BLaER1 (cell line): ENCODE measurements at regions not wholly inside any gene's neighbourhood (a gene's known extent, or its start where the extent isn't known, plus 50 kb on each side); places are given as distances from the start of the nearest gene placed in this dataset.

ENCODE experiments used
- H3K27ac ChIP-seq: shearing (Covaris generic); formaldehyde crosslinking; 2 replicates; pipeline ENCODE4 v1.8.1; 2022
- H3K27me3 ChIP-seq: shearing (Covaris generic); formaldehyde crosslinking; 2 replicates; pipeline ENCODE4 v1.8.1; 2022
- H3K36me3 ChIP-seq: shearing (Covaris generic); formaldehyde crosslinking; 2 replicates; pipeline ENCODE4 v1.8.1; 2022
- H3K4me1 ChIP-seq: shearing (Covaris generic); formaldehyde crosslinking; 2 replicates; pipeline ENCODE4 v1.8.1; 2022
- H3K4me2 ChIP-seq: shearing (Covaris generic); formaldehyde crosslinking; 2 replicates; pipeline ENCODE4 v1.8.1; 2022
- H3K4me3 ChIP-seq: shearing (Covaris generic); formaldehyde crosslinking; 2 replicates; pipeline ENCODE4 v1.8.1; 2022
- H3K9ac ChIP-seq: shearing (Covaris generic); formaldehyde crosslinking; 2 replicates; pipeline ENCODE4 v1.8.1; 2022
- H3K9me3 ChIP-seq: shearing (Covaris generic); formaldehyde crosslinking; 2 replicates; pipeline ENCODE4 v1.8.1; 2022
- H4K20me1 ChIP-seq: shearing (Covaris generic); formaldehyde crosslinking; 2 replicates; pipeline ENCODE4 v1.8.1; 2022
- Cebpa-rat ChIP-seq: shearing (Covaris generic); IDR thresholded peaks from 2 replicates; pipeline ENCODE4 v1.8.1; 2022

GRCh38 chr2:176449852-176450251 is 180.6 kb downstream of the MTX2 start:
- Histone ChIP-seq H3K9me3 (no peaks in the 10 kb centered on the region), H3K4me3 (no peak overlapping the region), H3K4me1 (peaks cover 7% of the 10 kb centered on the region; the same call in 1 of the 2 replicates), H3K36me3 (no peaks in the 10 kb centered on the region), H3K27me3 (no peaks in the 10 kb centered on the region), H3K4me2 (no peak overlapping the region), H4K20me1 (no peaks in the 10 kb centered on the region), H3K9ac (no peak overlapping the region), H3K27ac (no peak overlapping the region)
- TF ChIP-seq Cebpa-rat, result no peak

GRCh38 chr2:176453784-176454183 is 184.5 kb downstream of the MTX2 start:
- TF ChIP-seq Cebpa-rat, result no peak
- Histone ChIP-seq H4K20me1 (no peaks in the 10 kb centered on the region), H3K27me3 (no peaks in the 10 kb centered on the region), H3K4me1 (peaks cover 5% of the 10 kb centered on the region; the same call in 1 of the 2 replicates), H3K27ac (no peak overlapping the region), H3K9ac (no peak overlapping the region), H3K4me3 (no peak overlapping the region), H3K9me3 (no peaks in the 10 kb centered on the region), H3K4me2 (no peak overlapping the region), H3K36me3 (no peaks in the 10 kb centered on the region)

- Histone ChIP-seq H3K27ac (no peak overlapping the region), H3K9me3 (no peaks in the 10 kb centered on the region), H3K36me3 (no peaks in the 10 kb centered on the region), H3K9ac (no peak overlapping the region), H4K20me1 (no peaks in the 10 kb centered on the region), H3K4me1 (peaks cover 5% of the 10 kb centered on the region; the same call in 1 of the 2 replicates), H3K4me2 (no peak overlapping the region), H3K27me3 (no peaks in the 10 kb centered on the region), H3K4me3 (no peak overlapping the region)
- no peak for TF ChIP-seq Cebpa-rat
Measured at GRCh38 chr2:176454893-176455815, 185.9 kb downstream of the MTX2 start.

DNA sequence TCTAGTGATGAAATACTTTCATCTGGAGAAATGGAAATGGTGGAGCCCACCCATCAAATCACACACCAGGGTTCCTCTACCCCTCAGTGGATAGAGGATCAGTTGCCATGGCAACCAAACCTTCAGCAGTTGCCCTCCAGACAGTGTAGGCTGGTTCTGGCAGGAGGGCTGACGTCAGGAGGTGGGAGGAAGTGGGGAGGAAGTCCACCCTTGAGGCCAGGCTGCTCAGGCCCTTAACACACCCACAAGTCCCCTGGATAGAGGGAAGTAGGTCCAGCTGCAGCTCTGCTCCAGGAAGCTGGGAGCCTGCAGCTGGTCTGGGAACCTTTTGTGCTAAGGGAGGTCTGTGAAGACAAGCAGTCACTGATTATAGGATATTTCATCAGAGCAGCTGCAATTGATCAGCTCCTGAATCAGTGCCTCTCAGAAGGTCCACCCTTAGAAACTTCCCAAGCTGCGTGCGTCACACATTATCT is 186.6 kb downstream of the MTX2 start:
- H3K4me1 ChIP-seq, result peaks cover 5% of the 10 kb centered on the region; the same call in 1 of the 2 replicates
- H3K9me3 ChIP-seq, result no peaks in the 10 kb centered on the region
- H4K20me1 ChIP-seq, result no peaks in the 10 kb centered on the region
- no peak overlapping the region for H3K27ac ChIP-seq
- no peaks in the 10 kb centered on the region for H3K36me3 ChIP-seq
- H3K4me3 ChIP-seq, result no peak overlapping the region
- TF ChIP-seq Cebpa-rat, result no peak
- H3K27me3 ChIP-seq, result no peaks in the 10 kb centered on the region
- no peak overlapping the region for H3K9ac ChIP-seq
- H3K4me2 ChIP-seq, result peak overlapping the region; percentile 11; the same call in 1 of the 2 replicates

GRCh38 chr2:176457481-176457880 is 188.2 kb downstream of the MTX2 start:
- no peak for TF ChIP-seq Cebpa-rat
- H3K36me3 ChIP-seq, result no peaks in the 10 kb centered on the region

GRCh38 chr2:176461098-176461808 is 192.0 kb downstream of the MTX2 start:
- H3K27me3 ChIP-seq, result no peaks in the 10 kb centered on the region
- H3K36me3 ChIP-seq, result no peaks in the 10 kb centered on the region
- no peaks in the 10 kb centered on the region for H3K4me1 ChIP-seq
- no peak for TF ChIP-seq Cebpa-rat
- H3K9ac ChIP-seq, result no peak overlapping the region
- no peak overlapping the region for H3K27ac ChIP-seq
- H3K4me2 ChIP-seq, result no peak overlapping the region
- no peaks in the 10 kb centered on the region for H3K9me3 ChIP-seq
- no peaks in the 10 kb centered on the region for H4K20me1 ChIP-seq
- H3K4me3 ChIP-seq, result no peak overlapping the region

More at GRCh38 chr2:176457481-176457880, 188.2 kb downstream of the MTX2 start:
- H3K9ac ChIP-seq, result no peak overlapping the region
- no peaks in the 10 kb centered on the region for H3K27me3 ChIP-seq
- no peak overlapping the region for H3K4me3 ChIP-seq
- peaks cover 5% of the 10 kb centered on the region; the same call in 1 of the 2 replicates for H3K4me1 ChIP-seq
- H3K4me2 ChIP-seq, result no peak overlapping the region
- no peaks in the 10 kb centered on the region for H3K9me3 ChIP-seq
- H4K20me1 ChIP-seq, result no peaks in the 10 kb centered on the region
- no peak overlapping the region for H3K27ac ChIP-seq

GRCh38 chr2:176461809-176462670 is 192.8 kb downstream of the MTX2 start:
- Histone ChIP-seq H3K9ac (no peak overlapping the region), H3K36me3 (no peaks in the 10 kb centered on the region), H3K27ac (no peak overlapping the region), H3K4me1 (no peaks in the 10 kb centered on the region), H3K9me3 (no peaks in the 10 kb centered on the region), H4K20me1 (no peaks in the 10 kb centered on the region), H3K27me3 (no peaks in the 10 kb centered on the region), H3K4me2 (no peak overlapping the region), H3K4me3 (no peak overlapping the region)
- TF ChIP-seq Cebpa-rat, result no peak

- Histone ChIP-seq H3K27me3 (no peaks in the 10 kb centered on the region), H3K9me3 (no peaks in the 10 kb centered on the region), H3K36me3 (no peaks in the 10 kb centered on the region), H4K20me1 (no peaks in the 10 kb centered on the region), H3K9ac (no peak overlapping the region), H3K4me2 (no peak overlapping the region), H3K27ac (no peak overlapping the region), H3K4me1 (no peaks in the 10 kb centered on the region), H3K4me3 (no peak overlapping the region)
- TF ChIP-seq Cebpa-rat, result no peak
Measured at GRCh38 chr2:176463546-176463945, 194.3 kb downstream of the MTX2 start.

DNA sequence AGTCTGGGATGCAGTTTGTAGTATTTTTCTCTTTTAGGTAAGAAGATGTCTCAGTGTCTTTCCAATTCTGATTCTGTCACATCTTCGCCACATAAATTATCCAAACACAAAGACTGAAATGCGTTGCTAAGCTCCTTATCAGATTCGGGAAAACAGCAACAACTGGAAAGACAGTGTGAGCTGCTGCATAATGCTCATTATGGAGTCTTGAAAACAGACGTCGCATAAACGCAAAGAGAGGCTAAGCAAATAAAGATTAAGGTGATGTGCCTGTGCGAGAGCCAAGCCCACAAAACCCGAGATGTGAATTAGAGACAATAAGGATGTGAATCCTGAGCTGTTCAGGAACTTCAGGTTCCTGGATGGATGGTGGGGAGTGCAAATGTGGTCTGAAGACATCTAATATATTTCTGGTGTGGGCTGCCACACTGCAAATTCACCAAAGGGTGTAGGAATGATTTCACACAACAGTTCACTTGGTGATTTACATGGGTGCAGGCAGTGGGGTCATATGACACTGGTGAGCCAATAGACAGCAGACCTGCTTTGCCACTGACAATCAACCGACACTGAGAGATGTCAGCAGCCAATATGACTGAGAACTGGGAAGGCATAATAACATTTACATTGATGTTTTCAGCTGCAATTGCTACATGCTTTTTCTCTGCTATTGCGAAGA is 195.8 kb downstream of the MTX2 start:
- H4K20me1 ChIP-seq, result no peaks in the 10 kb centered on the region
- no peak overlapping the region for H3K9ac ChIP-seq
- H3K27me3 ChIP-seq, result no peaks in the 10 kb centered on the region
- H3K36me3 ChIP-seq, result no peaks in the 10 kb centered on the region
- H3K4me3 ChIP-seq, result no peak overlapping the region
- no peaks in the 10 kb centered on the region for H3K4me1 ChIP-seq
- no peak overlapping the region for H3K27ac ChIP-seq
- TF ChIP-seq Cebpa-rat, result no peak
- H3K4me2 ChIP-seq, result no peak overlapping the region
- H3K9me3 ChIP-seq, result no peaks in the 10 kb centered on the region
